WTC11 (cell line): ENCODE measurements at regions not wholly inside any gene's neighbourhood (a gene's known extent, or its start where the extent isn't known, plus 50 kb on each side); places are given as distances from the start of the nearest gene placed in this dataset.

Experiments used
- ATAC-seq: fragments of 200-7000 bp; cut with Tn5 transposase; 2 replicates; pipeline ENCODE4 v1.10.0; 2021; ENCODE audit warnings: mild to moderate bottlenecking, moderate library complexity
- CTCF ChIA-PET: fragments of 300-600 bp; sonication (Branson Sonifier 250); formaldehyde crosslinking; loops from one replicate; lab custom pipeline; 2021; ENCODE audit warnings: antibody characterized with exemption; lab: Charles Lee
- POLR2A ChIA-PET: fragments of 350-600 bp; sonication (Branson Sonifier 250); formaldehyde crosslinking; loops from one replicate; lab custom pipeline; 2021; ENCODE audit warnings: antibody characterized with exemption; lab: Charles Lee
- DNase-seq: peaks from one replicate; pipeline ENCODE4 v3.0.0; 2021; ENCODE audit warnings: low spot score
- H3K27ac Mint-ChIP-seq: 2 replicates; pipeline ENCODE4 v1.8.0; 2021; ENCODE audit warnings: mixed read lengths
- H3K27me3 Mint-ChIP-seq: 2 replicates; pipeline ENCODE4 v1.8.0; 2021; ENCODE audit warnings: low read depth, mild to moderate bottlenecking, moderate library complexity, mixed read lengths
- H3K36me3 Mint-ChIP-seq: 2 replicates; pipeline ENCODE4 v1.8.0; 2021; ENCODE audit warnings: mixed read lengths
- H3K4me1 Mint-ChIP-seq: 2 replicates; pipeline ENCODE4 v1.8.0; 2022; ENCODE audit warnings: mixed read lengths
- H3K4me3 Mint-ChIP-seq: 2 replicates; pipeline ENCODE4 v1.8.0; 2021; ENCODE audit warnings: mild to moderate bottlenecking, moderate library complexity, mixed read lengths
- H3K9me3 Mint-ChIP-seq: 2 replicates; pipeline ENCODE4 v1.8.0; 2021; ENCODE audit warnings: mixed read lengths
- EMX1 ChIP-seq: fragments of 250-450 bp; sonication (Bioruptor Pico); IDR thresholded peaks from 2 replicates; pipeline ENCODE4 v1.8.0; 2021; ENCODE audit warnings: mild to moderate bottlenecking
- ERG ChIP-seq: fragments of 250-450 bp; sonication (Bioruptor Pico); IDR thresholded peaks from 2 replicates; pipeline ENCODE4 v1.8.0; 2021; ENCODE audit warnings: mild to moderate bottlenecking
- ETV6 ChIP-seq: sonication (generic); formaldehyde crosslinking; IDR thresholded peaks from 2 replicates; pipeline ENCODE4 v1.8.1; 2022; ENCODE audit warnings: mild to moderate bottlenecking, missing genetic modification reagents
- FOXK1 ChIP-seq: sonication (generic); formaldehyde crosslinking; IDR thresholded peaks from 2 replicates; pipeline ENCODE4 v1.8.0; 2022; ENCODE audit warnings: mild to moderate bottlenecking, moderate library complexity, missing genetic modification reagents
- FOXP1 ChIP-seq: sonication (generic); formaldehyde crosslinking; IDR thresholded peaks from 2 replicates; pipeline ENCODE4 v1.8.0; 2022; ENCODE audit warnings: missing genetic modification reagents, mild to moderate bottlenecking, moderate library complexity, borderline replicate concordance
- GABPB1 ChIP-seq: sonication (generic); formaldehyde crosslinking; IDR thresholded peaks from 2 replicates; pipeline ENCODE4 v1.8.1; 2023; ENCODE audit warnings: mild to moderate bottlenecking, missing genetic modification reagents
- GRHL2 ChIP-seq: fragments of 250-450 bp; sonication (Bioruptor Pico); IDR thresholded peaks from 2 replicates; pipeline ENCODE4 v1.8.0; 2022; ENCODE audit warnings: mild to moderate bottlenecking, moderate library complexity; ENCODE audit not compliant: insufficient replicate concordance, severe bottlenecking
- HMGXB4 ChIP-seq: sonication (generic); formaldehyde crosslinking; IDR thresholded peaks from 2 replicates; pipeline ENCODE4 v1.8.1; 2023; ENCODE audit warnings: mild to moderate bottlenecking, moderate library complexity, missing genetic modification reagents
- IRF1 ChIP-seq: sonication (generic); formaldehyde crosslinking; IDR thresholded peaks from 2 replicates; pipeline ENCODE4 v1.8.0; 2023; ENCODE audit warnings: missing genetic modification reagents
- NFATC4 ChIP-seq: fragments of 250-450 bp; sonication (Bioruptor Pico); IDR thresholded peaks from 2 replicates; pipeline ENCODE4 v1.9.0; 2021; ENCODE audit warnings: mild to moderate bottlenecking
- OVOL2 ChIP-seq: fragments of 250-450 bp; sonication (Bioruptor Pico); IDR thresholded peaks from 2 replicates; pipeline ENCODE4 v1.9.0; 2021; ENCODE audit warnings: mild to moderate bottlenecking, borderline replicate concordance
- PREB ChIP-seq: sonication (generic); formaldehyde crosslinking; IDR thresholded peaks from 2 replicates; pipeline ENCODE4 v1.8.1; 2022; ENCODE audit warnings: mild to moderate bottlenecking, missing genetic modification reagents, moderate library complexity, borderline replicate concordance
- SMAD3 ChIP-seq: sonication (generic); formaldehyde crosslinking; IDR thresholded peaks from 2 replicates; pipeline ENCODE4 v1.8.0; 2022; ENCODE audit warnings: missing genetic modification reagents, mild to moderate bottlenecking, borderline replicate concordance
- SMAD4 ChIP-seq: sonication (generic); formaldehyde crosslinking; IDR thresholded peaks from 2 replicates; pipeline ENCODE4 v1.8.0; 2022; ENCODE audit warnings: mild to moderate bottlenecking, missing genetic modification reagents
- TCF7 ChIP-seq: sonication (generic); formaldehyde crosslinking; IDR thresholded peaks from 2 replicates; pipeline ENCODE4 v1.8.0; 2022; ENCODE audit warnings: mild to moderate bottlenecking, low read depth, missing genetic modification reagents, moderate library complexity
- ZNF317 ChIP-seq: sonication (generic); formaldehyde crosslinking; IDR thresholded peaks from 2 replicates; pipeline ENCODE4 v1.8.1; 2023; ENCODE audit warnings: low read depth, mild to moderate bottlenecking, moderate library complexity, missing genetic modification reagents, borderline replicate concordance
- ZNF532 ChIP-seq: fragments of 250-450 bp; sonication (Bioruptor Pico); IDR thresholded peaks from 2 replicates; pipeline ENCODE4 v1.9.0; 2021; ENCODE audit warnings: mild to moderate bottlenecking, borderline replicate concordance
- TF ChIP-seq, protein P1 (sequence below): sonication (generic); formaldehyde crosslinking; IDR thresholded peaks from 2 replicates; pipeline ENCODE4 v1.8.0; 2022; ENCODE audit warnings: mild to moderate bottlenecking, missing genetic modification reagents
- TF ChIP-seq, protein P2 (sequence below): sonication (generic); formaldehyde crosslinking; IDR thresholded peaks from 2 replicates; pipeline ENCODE4 v1.8.1; 2023; ENCODE audit warnings: mild to moderate bottlenecking, missing genetic modification reagents, borderline replicate concordance

GRCh38 chr6:27553123-27553904, 80.4 kb upstream of the ZNF184 start:
- DNase-seq (peak; percentile 76), ATAC-seq (peak; percentile 85)
- Mint-ChIP-seq H3K4me3 (peak overlapping the region; percentile 91), H3K27me3 (peaks cover 35% of the 10 kb centered on the region), H3K36me3 (no peaks in the 10 kb centered on the region), H3K4me1 (peaks cover 14% of the 10 kb centered on the region), H3K27ac (peak overlapping the region; percentile 74), H3K9me3 (no peaks in the 10 kb centered on the region)
- ChIA-PET CTCF (interaction anchor here (0.6 to 1.8 kb wide), 9 partner anchors 8 to 243 kb away, joined by 3 to 9 read pairs (median 4); no protein-coding TSS in a partner anchor), POLR2A (no interaction called here)
- TF ChIP-seq FOXK1 (CRISPR knock-in tag), result 0 out of 2 replicates have a peak, but pooled peaks have one; percentile 33
- TF ChIP-seq ETV6 (CRISPR knock-in tag), result peak; percentile 40; the same call in 1 of the 2 replicates
- TF ChIP-seq PREB (CRISPR knock-in tag), result no peak
- TF ChIP-seq ZNF317 (CRISPR knock-in tag), result 0 out of 2 replicates have a peak, but pooled peaks have one; percentile 25
- TF ChIP-seq TCF7 (CRISPR knock-in tag), result no peak
- no peak for TF ChIP-seq OVOL2 (CRISPR knock-in tag)
- no peak for TF ChIP-seq GRHL2 (CRISPR knock-in tag)
- TF ChIP-seq ZNF532 (CRISPR knock-in tag), result no peak
- no peak for TF ChIP-seq FOXP1 (CRISPR knock-in tag)
- 0 out of 2 replicates have a peak, but pooled peaks have one; percentile 12 for TF ChIP-seq NFATC4 (CRISPR knock-in tag)
- peak; percentile 78; the same call in 1 of the 2 replicates for TF ChIP-seq HMGXB4
- peak; percentile 12; the same call in 1 of the 2 replicates for TF ChIP-seq ERG
- no peak for TF ChIP-seq SMAD4
- TF ChIP-seq IRF1 (CRISPR knock-in tag), result 0 out of 2 replicates have a peak, but pooled peaks have one; percentile 40
- 0 out of 2 replicates have a peak, but pooled peaks have one; percentile 58 for TF ChIP-seq EMX1 (CRISPR knock-in tag)
- peak; percentile 23; the same call in 1 of the 2 replicates for TF ChIP-seq GABPB1 (CRISPR knock-in tag)
- TF ChIP-seq SMAD3 (CRISPR knock-in tag), result no peak
- TF ChIP-seq, protein P1, sequence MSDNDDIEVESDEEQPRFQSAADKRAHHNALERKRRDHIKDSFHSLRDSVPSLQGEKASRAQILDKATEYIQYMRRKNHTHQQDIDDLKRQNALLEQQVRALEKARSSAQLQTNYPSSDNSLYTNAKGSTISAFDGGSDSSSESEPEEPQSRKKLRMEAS (CRISPR knock-in tag), result 0 out of 2 replicates have a peak, but pooled peaks have one; percentile 1
- TF ChIP-seq, protein P2, sequence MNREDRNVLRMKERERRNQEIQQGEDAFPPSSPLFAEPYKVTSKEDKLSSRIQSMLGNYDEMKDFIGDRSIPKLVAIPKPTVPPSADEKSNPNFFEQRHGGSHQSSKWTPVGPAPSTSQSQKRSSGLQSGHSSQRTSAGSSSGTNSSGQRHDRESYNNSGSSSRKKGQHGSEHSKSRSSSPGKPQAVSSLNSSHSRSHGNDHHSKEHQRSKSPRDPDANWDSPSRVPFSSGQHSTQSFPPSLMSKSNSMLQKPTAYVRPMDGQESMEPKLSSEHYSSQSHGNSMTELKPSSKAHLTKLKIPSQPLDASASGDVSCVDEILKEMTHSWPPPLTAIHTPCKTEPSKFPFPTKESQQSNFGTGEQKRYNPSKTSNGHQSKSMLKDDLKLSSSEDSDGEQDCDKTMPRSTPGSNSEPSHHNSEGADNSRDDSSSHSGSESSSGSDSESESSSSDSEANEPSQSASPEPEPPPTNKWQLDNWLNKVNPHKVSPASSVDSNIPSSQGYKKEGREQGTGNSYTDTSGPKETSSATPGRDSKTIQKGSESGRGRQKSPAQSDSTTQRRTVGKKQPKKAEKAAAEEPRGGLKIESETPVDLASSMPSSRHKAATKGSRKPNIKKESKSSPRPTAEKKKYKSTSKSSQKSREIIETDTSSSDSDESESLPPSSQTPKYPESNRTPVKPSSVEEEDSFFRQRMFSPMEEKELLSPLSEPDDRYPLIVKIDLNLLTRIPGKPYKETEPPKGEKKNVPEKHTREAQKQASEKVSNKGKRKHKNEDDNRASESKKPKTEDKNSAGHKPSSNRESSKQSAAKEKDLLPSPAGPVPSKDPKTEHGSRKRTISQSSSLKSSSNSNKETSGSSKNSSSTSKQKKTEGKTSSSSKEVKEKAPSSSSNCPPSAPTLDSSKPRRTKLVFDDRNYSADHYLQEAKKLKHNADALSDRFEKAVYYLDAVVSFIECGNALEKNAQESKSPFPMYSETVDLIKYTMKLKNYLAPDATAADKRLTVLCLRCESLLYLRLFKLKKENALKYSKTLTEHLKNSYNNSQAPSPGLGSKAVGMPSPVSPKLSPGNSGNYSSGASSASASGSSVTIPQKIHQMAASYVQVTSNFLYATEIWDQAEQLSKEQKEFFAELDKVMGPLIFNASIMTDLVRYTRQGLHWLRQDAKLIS (CRISPR knock-in tag), result no peak
